Astrocyte of the cerebellum (primary cell): ENCODE measurements at regions not wholly inside any gene's neighbourhood (a gene's known extent, or its start where the extent isn't known, plus 50 kb on each side); places are given as distances from the start of the nearest gene placed in this dataset.
A peak's percentile ranks its signal among the peaks of the same experiment; 100 is the strongest.

ENCODE experiments used
- DNase-seq: peaks from one replicate; pipeline ENCODE4 v3.0.0-alpha.2; 2011; ENCODE audit warnings: low read depth
- H3K4me3 ChIP-seq: 2 replicates; pipeline ENCODE4 v1.5.1; 2011; ENCODE audit warnings: mild to moderate bottlenecking, low read depth, low read length, moderate library complexity
- in situ Hi-C: cut with HindIII; loops from 2 replicates; pipeline ENCODE4 v1.10.0; 2017; ENCODE audit warnings: low sequenced_read_pairs
- TF ChIP-seq, protein P1 (sequence below): IDR thresholded peaks from 2 replicates; pipeline ENCODE4 v1.5.1; 2012; ENCODE audit warnings: low read length, low read depth, moderate library complexity, mild to moderate bottlenecking; ENCODE audit errors: missing control alignments

DNA sequence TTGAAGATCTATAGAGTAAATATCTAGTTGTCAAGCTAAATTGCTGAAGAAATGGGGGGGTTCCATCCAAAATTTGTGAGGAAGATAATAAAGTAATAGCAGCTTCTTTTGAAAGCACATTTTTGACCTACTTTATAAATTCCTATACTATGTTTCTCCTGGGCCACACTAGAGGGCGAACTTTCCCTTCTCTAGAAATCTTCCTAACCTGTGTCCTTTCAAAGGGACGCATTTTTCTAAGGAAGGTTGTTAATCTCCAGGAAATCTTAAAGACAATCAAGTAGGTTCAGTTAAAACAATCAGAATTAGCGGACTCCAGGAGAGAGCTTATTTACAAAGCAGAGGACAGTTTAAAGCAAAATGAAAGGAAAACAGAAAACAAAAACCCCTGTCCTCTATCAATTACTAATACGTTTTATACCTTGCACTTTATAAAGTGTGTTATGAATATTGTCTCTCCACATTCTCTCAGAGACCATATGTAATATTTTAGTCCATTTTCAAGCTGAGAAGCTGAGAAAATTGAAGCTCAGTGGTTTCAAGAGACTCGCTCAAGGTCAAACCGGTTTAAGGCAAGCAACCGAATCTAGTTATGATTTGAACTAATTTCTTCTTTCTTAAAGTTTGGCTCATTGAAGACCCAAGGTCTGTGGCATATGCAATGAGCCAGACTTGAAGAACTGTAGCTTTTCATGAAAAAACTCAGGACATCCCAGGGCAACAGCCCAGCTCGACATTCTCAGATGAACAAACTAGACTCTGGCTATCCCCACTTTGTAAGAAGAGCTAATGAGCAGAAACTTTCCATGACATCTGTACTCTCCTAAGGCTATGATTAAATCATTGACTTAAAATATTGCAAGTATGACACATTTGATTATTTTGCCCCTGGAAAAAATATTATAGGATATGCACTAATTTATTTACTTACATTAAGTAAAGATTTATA is 273.6 kb downstream of the PAX3 start:
- peak; percentile 59 for DNase-seq
- no peak overlapping the region for H3K4me3 ChIP-seq
- in situ Hi-C loops, result loop anchor here (25.0 kb wide), 2 partner anchors 287 to 587 kb away; a partner anchor contains a TSS
- TF ChIP-seq, protein P1, sequence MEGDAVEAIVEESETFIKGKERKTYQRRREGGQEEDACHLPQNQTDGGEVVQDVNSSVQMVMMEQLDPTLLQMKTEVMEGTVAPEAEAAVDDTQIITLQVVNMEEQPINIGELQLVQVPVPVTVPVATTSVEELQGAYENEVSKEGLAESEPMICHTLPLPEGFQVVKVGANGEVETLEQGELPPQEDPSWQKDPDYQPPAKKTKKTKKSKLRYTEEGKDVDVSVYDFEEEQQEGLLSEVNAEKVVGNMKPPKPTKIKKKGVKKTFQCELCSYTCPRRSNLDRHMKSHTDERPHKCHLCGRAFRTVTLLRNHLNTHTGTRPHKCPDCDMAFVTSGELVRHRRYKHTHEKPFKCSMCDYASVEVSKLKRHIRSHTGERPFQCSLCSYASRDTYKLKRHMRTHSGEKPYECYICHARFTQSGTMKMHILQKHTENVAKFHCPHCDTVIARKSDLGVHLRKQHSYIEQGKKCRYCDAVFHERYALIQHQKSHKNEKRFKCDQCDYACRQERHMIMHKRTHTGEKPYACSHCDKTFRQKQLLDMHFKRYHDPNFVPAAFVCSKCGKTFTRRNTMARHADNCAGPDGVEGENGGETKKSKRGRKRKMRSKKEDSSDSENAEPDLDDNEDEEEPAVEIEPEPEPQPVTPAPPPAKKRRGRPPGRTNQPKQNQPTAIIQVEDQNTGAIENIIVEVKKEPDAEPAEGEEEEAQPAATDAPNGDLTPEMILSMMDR, result peak; percentile 71

DNA sequence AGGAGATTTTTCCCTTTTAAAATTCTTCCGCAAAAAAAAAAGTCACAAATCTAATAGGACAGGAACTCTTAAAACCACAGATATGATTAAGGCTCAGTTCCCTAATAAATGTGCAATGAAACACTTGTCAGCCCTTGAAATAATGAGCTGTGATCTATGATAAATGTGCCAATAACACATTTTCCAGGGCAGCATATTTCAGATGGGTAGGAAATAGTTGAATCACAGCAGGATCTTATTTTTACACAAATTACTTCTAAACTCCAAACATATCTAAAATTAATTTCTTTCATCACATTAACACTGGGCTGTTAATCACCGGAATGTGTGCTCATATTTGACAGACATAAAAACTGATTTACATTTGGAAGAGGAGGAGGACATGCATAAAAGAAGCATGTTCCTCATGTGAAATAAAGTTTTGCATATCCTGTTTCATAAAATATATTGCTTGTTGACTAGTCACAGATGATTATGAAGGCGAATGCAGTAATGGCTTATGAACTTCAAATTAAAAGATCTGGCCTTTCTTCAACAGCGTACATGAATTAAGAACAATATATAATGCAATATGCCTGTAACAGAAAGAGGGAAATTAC is 281.4 kb downstream of the PAX3 start:
- in situ Hi-C loops, result no loop called here
- H3K4me3 ChIP-seq, result no peak overlapping the region
- TF ChIP-seq, protein P1, result no peak
- DNase-seq, result no peak

DNA sequence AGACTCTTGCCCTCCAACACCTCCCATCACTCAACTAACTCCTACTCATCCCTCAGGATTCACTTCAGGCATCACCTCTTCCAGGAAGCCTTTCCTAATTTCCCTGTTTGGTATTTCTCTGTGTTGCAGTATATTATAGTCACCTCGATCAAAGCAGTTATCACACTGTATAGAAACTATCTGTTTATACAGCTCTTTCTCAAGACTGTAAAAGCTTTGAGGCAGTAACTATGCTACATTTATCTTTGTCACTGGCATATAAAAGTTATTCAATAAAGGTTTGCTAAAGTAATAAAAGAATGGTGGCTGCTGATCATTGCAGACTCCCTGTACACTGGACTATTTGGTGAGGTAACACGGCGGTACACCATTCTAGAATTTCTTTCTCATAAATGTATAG is 284.9 kb downstream of the PAX3 start:
- no peak for DNase-seq
- H3K4me3 ChIP-seq, result no peak overlapping the region
- TF ChIP-seq, protein P1, result no peak
- in situ Hi-C loops, result no loop called here

DNA sequence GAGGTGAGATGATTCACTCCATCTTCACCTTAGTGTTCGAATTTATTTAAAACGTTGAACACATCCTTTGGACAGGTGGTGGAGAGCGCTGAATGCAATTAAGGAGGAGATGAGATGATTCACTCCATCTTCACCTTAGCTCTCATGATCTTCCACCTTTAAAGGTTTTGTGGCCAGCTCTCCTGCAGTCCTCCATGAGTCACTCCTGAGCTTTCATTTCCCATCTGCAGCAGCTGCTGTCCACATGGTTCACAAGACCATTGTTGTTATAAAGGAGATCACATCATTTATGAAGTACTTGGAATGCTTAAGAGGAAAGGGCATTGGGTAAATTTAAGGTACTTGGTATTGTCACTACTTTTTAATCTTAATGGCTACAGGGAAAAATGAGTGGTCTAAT is 298.5 kb downstream of the PAX3 start:
- peak; percentile 94 for DNase-seq
- TF ChIP-seq, protein P1, result no peak

DNA sequence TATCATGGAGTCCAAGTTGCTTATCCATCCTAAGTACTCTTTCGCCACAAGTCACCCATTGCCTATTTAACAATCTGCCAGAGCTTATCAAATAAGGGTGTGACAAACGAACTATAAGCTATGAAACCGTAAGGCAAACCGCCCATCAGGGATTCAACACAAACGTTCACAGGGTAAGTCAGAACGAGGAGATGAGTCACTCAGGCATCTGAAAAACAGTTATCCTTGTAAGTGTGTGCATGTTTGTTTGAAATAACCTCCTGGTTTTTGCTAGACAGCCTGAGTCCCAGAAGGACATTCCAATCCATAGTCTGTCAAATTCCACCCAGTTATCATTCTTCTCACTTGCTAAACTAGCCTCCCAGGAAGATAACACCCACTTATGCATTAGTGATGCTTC is 299.1 kb downstream of the PAX3 start:
- TF ChIP-seq, protein P1, result no peak
- in situ Hi-C loops, result no loop called here
- peak; percentile 78 for DNase-seq

More for the DNA sequence above, 298.5 kb downstream of the PAX3 start:
- H3K4me3 ChIP-seq, result no peak overlapping the region
- in situ Hi-C loops, result no loop called here

DNA sequence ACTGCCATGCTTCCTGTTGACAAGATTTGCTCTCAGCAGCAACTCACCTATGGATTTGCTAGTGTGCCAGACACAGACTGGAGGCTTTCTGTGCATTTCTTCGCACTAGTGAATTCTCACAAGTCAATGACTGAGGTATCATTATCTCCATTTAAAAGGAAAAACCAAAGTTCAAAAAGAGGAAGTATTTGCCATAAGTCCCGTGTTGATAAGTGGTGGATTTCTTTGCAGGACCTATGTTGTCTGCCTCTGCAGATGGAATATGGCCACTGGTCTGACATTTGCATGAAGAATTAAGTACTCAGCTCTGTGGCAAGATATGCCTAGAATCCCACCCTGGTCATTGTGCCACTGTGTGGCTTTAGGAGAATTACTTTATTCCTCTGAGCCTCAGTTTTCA is 299.6 kb downstream of the PAX3 start:
- in situ Hi-C loops, result no loop called here
- TF ChIP-seq, protein P1, result no peak
- DNase-seq, result no peak
- no peak overlapping the region for H3K4me3 ChIP-seq

More for the DNA sequence above, 299.1 kb downstream of the PAX3 start:
- H3K4me3 ChIP-seq, result no peak overlapping the region
